Nephron (organoid): ENCODE measurements at regions not wholly inside any gene's neighbourhood (a gene's known extent, or its start where the extent isn't known, plus 50 kb on each side); places are given as distances from the start of the nearest gene placed in this dataset.

Experiments used
- H3K27ac Mint-ChIP-seq, 3 experiments: 2 replicates each; pipeline ENCODE4 v1.8.0; 2020; ENCODE audit warnings: mixed read lengths in 3 of 3, mild to moderate bottlenecking in 2 of 3, moderate library complexity in 1 of 3
- H3K27me3 Mint-ChIP-seq: 2 replicates; pipeline ENCODE4 v1.8.0; 2021; ENCODE audit warnings: low read depth, mild to moderate bottlenecking, moderate library complexity, mixed read lengths
- H3K36me3 Mint-ChIP-seq: 2 replicates; pipeline ENCODE4 v1.8.0; 2020; ENCODE audit warnings: low read depth, mixed read lengths
- H3K4me1 Mint-ChIP-seq: 2 replicates; pipeline ENCODE4 v1.8.0; 2020; ENCODE audit warnings: mixed read lengths
- H3K4me3 Mint-ChIP-seq, 3 experiments: 2 replicates each; pipeline ENCODE4 v1.8.0; 2020; ENCODE audit warnings: mild to moderate bottlenecking in 3 of 3, mixed read lengths in 3 of 3, moderate library complexity in 2 of 3
- H3K9me3 Mint-ChIP-seq: 2 replicates; pipeline ENCODE4 v1.8.0; 2020; ENCODE audit warnings: mixed read lengths
- TF ChIP-seq, protein P1 (sequence below), 3 experiments: fragments of 200-600 bp; sonication (generic); IDR thresholded peaks; one replicate each; pipeline ENCODE4 v1.5.0; 2021; ENCODE audit warnings: antibody characterized with exemption in 3 of 3; ENCODE audit not compliant: unreplicated experiment in 3 of 3

DNA sequence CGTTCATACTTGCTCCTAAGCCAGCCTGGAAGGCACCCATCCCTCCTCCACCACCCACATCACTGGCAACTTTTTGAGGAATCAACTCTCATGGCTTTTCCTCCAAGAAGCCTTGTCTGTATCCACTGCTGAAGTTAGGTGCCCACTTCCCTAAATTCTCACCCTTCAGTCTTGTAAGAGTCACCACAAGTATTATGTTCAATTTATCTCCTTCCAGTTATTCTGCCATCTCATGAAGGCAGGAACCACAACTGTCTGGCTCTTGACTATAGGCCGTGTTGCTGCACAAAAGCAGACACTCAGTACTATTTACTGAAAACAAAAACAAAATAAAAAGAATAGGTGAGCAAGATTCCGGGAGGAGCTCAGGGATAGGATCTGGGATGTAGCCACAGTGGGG, 234.8 kb downstream of the CYRIA start:
- TF ChIP-seq, protein P1, sequence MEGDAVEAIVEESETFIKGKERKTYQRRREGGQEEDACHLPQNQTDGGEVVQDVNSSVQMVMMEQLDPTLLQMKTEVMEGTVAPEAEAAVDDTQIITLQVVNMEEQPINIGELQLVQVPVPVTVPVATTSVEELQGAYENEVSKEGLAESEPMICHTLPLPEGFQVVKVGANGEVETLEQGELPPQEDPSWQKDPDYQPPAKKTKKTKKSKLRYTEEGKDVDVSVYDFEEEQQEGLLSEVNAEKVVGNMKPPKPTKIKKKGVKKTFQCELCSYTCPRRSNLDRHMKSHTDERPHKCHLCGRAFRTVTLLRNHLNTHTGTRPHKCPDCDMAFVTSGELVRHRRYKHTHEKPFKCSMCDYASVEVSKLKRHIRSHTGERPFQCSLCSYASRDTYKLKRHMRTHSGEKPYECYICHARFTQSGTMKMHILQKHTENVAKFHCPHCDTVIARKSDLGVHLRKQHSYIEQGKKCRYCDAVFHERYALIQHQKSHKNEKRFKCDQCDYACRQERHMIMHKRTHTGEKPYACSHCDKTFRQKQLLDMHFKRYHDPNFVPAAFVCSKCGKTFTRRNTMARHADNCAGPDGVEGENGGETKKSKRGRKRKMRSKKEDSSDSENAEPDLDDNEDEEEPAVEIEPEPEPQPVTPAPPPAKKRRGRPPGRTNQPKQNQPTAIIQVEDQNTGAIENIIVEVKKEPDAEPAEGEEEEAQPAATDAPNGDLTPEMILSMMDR (IDR thresholded peaks at IDR 0.05; ENCODE audit: unreplicated experiment in 3 of 3): no peak
- H3K27ac Mint-ChIP-seq: no peak overlapping the region
- no peaks in the 10 kb centered on the region for H3K27me3 Mint-ChIP-seq
- no peaks in the 10 kb centered on the region for H3K9me3 Mint-ChIP-seq
- H3K36me3 Mint-ChIP-seq: no peaks in the 10 kb centered on the region
- H3K4me1 Mint-ChIP-seq: peaks cover 5% of the 10 kb centered on the region
- H3K4me3 Mint-ChIP-seq: no peak overlapping the region

DNA sequence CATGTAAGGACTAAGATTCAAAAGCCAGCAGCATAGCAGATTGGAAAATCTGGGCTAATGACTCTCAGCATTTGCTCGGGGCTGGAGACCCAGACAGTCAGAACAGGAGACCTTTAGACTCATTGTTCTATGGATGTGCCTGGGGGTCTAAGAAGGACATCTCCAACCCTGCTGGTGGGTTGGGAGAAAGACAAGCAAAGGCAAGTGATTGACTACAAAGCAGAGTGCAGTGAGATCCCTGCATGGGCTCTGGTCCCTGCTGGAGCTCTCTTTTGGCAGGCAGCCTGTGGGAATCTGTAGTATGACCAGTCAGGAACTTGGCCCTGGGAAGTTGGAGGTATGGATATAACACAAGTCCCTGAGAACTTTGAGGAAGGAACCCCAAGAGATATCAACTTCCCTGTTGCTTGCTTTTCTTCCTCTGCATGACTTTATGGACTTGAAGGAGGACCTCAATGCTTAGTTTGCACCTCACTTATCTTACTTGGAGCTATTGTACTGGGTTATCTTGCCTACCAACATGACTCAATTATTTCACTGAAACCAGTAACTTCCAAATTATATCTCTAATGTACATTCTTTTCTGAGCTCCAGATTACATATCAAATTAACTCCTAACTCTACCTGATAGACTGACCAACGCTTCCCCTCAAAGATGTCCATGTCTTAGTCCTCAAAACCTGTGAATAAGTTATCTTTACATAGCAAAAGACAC, 236.0 kb downstream of the CYRIA start:
- Mint-ChIP-seq H3K9me3 (no peaks in the 10 kb centered on the region), H3K4me1 (peaks cover 5% of the 10 kb centered on the region), H3K27me3 (no peaks in the 10 kb centered on the region), H3K4me3 (no peak overlapping the region), H3K27ac (no peak overlapping the region), H3K36me3 (no peaks in the 10 kb centered on the region)
- TF ChIP-seq, protein P1 (IDR thresholded peaks at IDR 0.05; ENCODE audit: unreplicated experiment in 3 of 3): no peak

DNA sequence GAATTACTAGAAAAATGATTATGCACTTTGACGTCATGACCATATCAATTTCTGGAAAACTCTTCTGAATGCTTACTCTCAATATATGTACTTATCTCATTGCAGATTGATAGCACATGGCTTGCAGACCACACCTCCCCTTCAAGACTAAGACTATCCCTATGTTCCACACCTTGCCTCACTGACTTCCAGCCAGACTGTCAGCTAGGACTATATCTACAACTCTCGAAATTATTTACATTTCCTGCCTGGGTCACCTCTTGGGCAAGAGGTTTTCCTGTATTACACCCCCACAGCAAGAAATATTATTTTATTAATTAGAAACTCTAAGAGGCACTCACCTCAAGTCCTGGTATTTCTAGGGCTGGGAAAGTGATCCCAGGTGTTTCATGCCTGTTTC, 236.6 kb downstream of the CYRIA start:
- TF ChIP-seq, protein P1 (IDR thresholded peaks at IDR 0.05; ENCODE audit: unreplicated experiment in 3 of 3): no peak
- Mint-ChIP-seq H3K36me3 (no peaks in the 10 kb centered on the region), H3K4me3 (no peak overlapping the region), H3K27ac (no peak overlapping the region), H3K27me3 (no peaks in the 10 kb centered on the region), H3K4me1 (peaks cover 5% of the 10 kb centered on the region), H3K9me3 (no peaks in the 10 kb centered on the region)

DNA sequence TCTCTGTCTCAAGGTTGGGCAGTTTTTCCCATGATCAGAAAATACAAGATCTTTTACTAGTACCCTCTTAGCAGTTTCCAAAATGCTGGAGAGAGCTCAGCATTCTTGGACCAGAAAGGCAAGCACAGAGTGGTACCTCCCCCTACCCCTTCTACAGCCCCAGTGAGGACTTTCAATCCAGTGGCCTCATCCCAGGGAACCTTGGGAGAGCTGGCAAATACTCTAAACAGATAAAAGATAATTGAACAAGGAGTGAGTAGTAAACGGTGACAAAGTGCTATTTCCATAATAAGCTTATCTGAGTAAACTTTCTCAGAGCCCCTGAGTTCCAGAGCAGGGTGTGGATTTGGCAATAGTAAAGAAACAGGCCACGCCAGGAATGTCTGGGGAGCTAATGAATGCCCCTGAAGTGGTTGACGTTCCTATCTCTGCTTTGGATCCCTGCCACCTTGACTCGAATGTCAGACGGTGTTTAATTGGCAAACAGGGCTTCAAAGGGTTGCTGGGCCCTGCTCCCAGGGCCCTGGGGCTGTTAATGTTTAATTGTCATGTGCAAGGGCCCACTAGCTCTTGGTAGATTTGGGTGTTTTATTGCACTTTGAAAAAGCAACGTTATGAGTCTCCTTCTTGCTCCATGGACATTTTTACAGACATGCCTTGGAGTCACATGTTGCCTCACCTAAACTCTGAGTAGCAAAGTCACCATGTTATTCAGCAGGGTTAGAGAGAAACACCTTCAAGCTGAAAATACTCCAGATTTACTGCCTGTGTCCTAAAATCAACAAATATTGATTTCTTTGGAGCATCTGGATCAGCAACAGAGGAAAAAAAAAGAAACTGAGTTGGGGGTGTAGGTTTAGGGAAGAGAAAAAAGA, 239.9 kb downstream of the CYRIA start:
- TF ChIP-seq, protein P1 (IDR thresholded peaks at IDR 0.05; ENCODE audit: unreplicated experiment in 3 of 3): no peak
- Mint-ChIP-seq H3K4me3 (no peak overlapping the region), H3K27me3 (no peaks in the 10 kb centered on the region), H3K9me3 (no peaks in the 10 kb centered on the region), H3K27ac (peak overlapping the region in 2 of 3 experiments; percentile 78 to 90), H3K4me1 (peaks cover 5% of the 10 kb centered on the region), H3K36me3 (no peaks in the 10 kb centered on the region)

DNA sequence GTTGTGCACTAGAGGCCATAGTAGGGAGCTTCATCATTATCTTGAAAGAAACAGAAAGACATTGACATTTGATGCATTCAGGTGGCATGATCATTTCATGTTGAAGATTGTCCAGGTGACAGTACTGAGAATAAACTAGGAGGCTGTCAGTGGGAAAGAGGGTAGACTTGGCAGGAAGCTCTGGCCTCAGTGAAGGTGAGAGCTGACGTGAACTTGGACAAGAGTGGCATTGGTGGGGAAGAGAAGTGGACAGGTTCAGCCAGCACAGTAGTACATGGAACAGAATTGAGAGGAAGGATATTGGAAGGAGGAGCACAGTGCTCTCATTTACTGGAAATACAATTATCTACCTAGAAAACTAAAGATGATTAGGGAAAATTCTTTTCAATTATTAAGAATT, 245.2 kb downstream of the CYRIA start:
- H3K9me3 Mint-ChIP-seq: peaks cover under 1% of the 10 kb centered on the region
- peaks cover 3% of the 10 kb centered on the region for H3K27me3 Mint-ChIP-seq
- TF ChIP-seq, protein P1 (IDR thresholded peaks at IDR 0.05; ENCODE audit: unreplicated experiment in 3 of 3): no peak
- H3K4me1 Mint-ChIP-seq: no peaks in the 10 kb centered on the region
- peaks cover 2% of the 10 kb centered on the region for H3K36me3 Mint-ChIP-seq
- no peak overlapping the region for H3K27ac Mint-ChIP-seq
- no peak overlapping the region for H3K4me3 Mint-ChIP-seq
